ENCODE measurements at regions not wholly inside any gene's neighbourhood (a gene's known extent, or its start where the extent isn't known, plus 50 kb on each side); places are given as distances from the start of the nearest gene placed in this dataset.

DNA sequence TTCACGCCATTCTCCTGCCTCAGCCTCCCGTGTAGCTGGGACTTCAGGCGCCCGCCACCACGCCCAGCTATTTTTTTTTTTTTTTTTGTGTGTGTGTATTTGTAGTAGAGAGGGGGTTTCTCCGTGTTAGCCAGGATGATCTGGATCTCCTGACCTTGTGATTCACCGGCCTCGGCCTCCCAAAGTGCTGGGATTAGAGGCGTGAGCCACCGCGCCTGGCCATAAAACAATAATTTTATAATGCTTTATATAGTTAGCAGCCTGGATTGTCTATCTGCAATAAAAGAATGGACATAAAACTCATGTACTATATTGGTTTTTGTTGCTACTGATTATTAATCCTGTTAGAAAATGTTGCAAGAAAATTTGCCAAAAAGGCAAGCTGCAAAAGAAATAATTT lies 195.9 kb upstream of the BANK1 start:
- H3K9me3 Mint-ChIP-seq, result no peaks in the 10 kb centered on the region
- H3K4me3 Mint-ChIP-seq, result no peak overlapping the region
- no peaks in the 10 kb centered on the region for H3K36me3 Mint-ChIP-seq (ENCODE audit: insufficient read depth)
- no peak for ATAC-seq
- no peaks in the 10 kb centered on the region for H3K4me1 Mint-ChIP-seq (ENCODE audit: low read depth)
- DNase-seq, result no peak
- no peaks in the 10 kb centered on the region for H3K27me3 Mint-ChIP-seq (ENCODE audit: low read depth)

DNA sequence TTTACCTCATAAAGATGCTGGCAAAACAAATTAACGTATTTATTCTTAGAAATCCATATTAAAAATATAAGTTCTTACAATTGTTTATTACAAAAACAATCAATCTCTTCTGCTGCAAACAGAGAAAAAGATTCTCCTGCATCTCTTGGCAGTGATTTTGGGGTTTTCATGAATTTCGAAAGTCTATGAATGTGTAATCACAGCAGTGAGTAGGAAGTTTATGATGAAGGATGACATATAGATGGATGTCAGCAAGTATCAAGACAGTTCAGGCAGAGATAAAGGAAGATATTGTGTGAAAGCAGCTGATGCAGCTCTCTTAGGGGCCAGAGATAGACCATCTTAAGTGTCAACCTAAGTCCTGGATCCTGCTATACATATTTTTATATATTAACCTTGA lies 196.9 kb upstream of the BANK1 start:
- no peak overlapping the region for H3K4me3 Mint-ChIP-seq
- ATAC-seq, result no peak
- no peaks in the 10 kb centered on the region for H3K27me3 Mint-ChIP-seq (ENCODE audit: low read depth)

DNA sequence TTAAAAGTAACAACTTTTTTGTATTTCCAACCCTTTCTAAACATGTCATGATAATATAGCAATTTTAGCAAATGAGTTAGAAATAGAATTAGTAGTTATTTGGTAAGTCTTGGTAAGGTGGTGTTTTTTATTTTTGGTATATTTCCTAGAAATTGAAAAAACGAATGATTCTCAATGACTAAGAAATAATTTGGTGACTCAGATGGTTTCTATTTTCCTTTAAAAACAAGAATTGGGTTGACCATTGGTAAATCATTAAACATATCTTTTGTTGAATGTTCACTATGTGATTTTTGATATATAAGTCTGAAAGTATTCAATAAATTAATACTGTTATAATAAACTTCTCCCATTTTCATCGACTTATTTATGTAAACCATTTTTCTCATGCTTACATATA lies 206.2 kb upstream of the BANK1 start:
- DNase-seq (no peak), ATAC-seq (no peak)
- Mint-ChIP-seq H3K4me3 (no peak overlapping the region), H3K27me3 (ENCODE audit: low read depth) (peaks cover 2% of the 10 kb centered on the region), H3K9me3 (peaks cover 23% of the 10 kb centered on the region), H3K36me3 (ENCODE audit: insufficient read depth) (peaks cover 3% of the 10 kb centered on the region), H3K4me1 (ENCODE audit: low read depth) (no peaks in the 10 kb centered on the region)

More for the DNA sequence above, 196.9 kb upstream of the BANK1 start:
- no peaks in the 10 kb centered on the region for H3K36me3 Mint-ChIP-seq (ENCODE audit: insufficient read depth)
- H3K9me3 Mint-ChIP-seq, result no peaks in the 10 kb centered on the region
- DNase-seq, result no peak
- no peaks in the 10 kb centered on the region for H3K4me1 Mint-ChIP-seq (ENCODE audit: low read depth)

DNA sequence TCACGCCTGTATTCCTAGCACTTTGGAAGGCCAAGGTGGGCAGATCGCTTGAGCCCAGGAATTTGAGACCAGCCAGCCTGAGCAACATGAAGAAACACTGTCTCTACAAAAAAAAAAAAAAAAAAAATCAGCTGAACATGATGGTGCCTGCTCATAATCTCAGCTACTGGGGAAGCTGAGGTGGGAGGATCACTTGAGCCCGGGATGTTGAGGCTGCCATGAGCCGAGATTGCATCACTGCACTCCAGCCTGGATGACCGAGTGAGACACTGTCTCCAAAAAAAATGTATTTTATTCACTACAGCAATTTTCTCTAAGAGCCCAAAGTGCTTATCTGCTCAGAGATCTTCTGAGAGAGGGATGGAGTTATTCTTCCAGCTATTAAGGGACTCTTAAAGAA lies 215.8 kb upstream of the PPP3CA start:
- Mint-ChIP-seq H3K36me3 (ENCODE audit: insufficient read depth) (peaks cover 3% of the 10 kb centered on the region), H3K4me3 (no peak overlapping the region), H3K9me3 (peaks cover 14% of the 10 kb centered on the region), H3K4me1 (ENCODE audit: low read depth) (no peaks in the 10 kb centered on the region), H3K27me3 (ENCODE audit: low read depth) (peaks cover 6% of the 10 kb centered on the region)
- no peak for DNase-seq
- no peak for ATAC-seq

DNA sequence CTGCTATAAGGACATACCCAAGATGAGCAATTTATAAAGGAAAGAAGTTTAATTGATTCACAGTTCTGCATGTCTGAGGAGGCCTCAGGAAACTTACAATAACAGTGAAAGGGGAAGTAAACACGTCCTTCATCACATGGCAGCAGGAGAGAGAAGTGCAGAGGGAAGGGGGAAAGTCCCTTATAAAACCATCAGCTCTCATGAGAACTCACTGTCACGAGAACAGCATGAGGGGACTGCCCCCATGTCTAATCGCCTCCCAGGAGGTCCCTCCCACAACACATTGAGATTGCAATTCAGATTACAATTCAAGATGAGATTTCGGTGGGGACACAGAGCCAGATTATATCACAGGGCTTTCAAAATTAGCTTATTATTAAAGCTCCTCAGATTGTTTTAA lies 209.5 kb upstream of the PPP3CA start:
- no peak for DNase-seq
- Mint-ChIP-seq H3K9me3 (peaks cover 16% of the 10 kb centered on the region), H3K27me3 (ENCODE audit: low read depth) (peaks cover 10% of the 10 kb centered on the region), H3K36me3 (ENCODE audit: insufficient read depth) (no peaks in the 10 kb centered on the region), H3K4me3 (no peak overlapping the region), H3K4me1 (ENCODE audit: low read depth) (no peaks in the 10 kb centered on the region)
- ATAC-seq, result peak; percentile 78 to 89

DNA sequence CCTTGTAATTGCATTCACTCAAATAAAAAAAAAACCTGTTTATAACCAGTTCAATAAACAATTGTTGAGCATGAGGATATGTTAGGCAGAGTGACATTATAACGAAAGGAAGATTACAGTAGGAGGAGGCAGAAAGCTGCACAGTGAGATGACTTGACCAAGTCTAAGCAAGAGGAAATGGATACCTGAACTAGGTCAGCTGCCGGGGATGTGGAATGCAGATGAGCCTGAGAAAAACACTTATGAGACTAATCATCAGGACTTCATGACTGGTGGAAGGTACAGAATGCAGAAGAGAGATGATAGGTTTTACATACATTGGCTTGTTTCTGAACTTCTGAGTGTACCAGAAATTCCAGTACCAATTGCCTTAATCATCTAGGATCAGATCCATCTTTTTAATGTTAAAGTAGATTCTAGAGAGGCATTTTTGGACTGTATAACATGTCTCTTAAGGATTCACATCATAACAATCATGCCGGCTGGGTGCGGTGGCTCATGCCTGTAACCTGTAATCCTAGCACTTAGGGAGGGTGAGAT lies 208.1 kb upstream of the PPP3CA start:
- no peak for DNase-seq
- no peak for ATAC-seq
- Mint-ChIP-seq H3K9me3 (peaks cover 16% of the 10 kb centered on the region), H3K4me3 (no peak overlapping the region), H3K4me1 (ENCODE audit: low read depth) (no peaks in the 10 kb centered on the region), H3K27me3 (ENCODE audit: low read depth) (peaks cover 10% of the 10 kb centered on the region), H3K36me3 (ENCODE audit: insufficient read depth) (no peaks in the 10 kb centered on the region)

DNA sequence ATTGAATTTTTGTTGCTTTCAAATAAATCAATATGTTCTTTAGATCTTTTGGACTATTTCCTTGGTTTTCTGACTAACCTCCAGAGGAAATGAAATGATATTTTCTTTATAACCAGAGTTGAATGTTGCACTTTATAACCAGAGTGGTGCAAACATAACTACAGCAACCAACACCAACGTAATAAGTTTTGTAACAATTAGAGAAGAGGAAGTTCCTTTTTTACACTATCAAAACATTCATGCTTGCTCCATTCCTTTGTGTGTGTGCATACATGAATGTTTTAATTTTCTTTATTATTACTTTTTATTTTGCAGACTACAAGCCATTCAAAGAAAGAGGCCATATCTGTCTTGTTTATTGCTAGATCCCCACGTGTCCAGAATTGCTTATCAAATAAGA lies 193.0 kb upstream of the PPP3CA start:
- Mint-ChIP-seq H3K4me1 (ENCODE audit: low read depth) (no peaks in the 10 kb centered on the region), H3K9me3 (no peaks in the 10 kb centered on the region), H3K36me3 (ENCODE audit: insufficient read depth) (no peaks in the 10 kb centered on the region), H3K27me3 (ENCODE audit: low read depth) (peaks cover 14% of the 10 kb centered on the region), H3K4me3 (no peak overlapping the region)
- DNase-seq (no peak), ATAC-seq (no peak)

DNA sequence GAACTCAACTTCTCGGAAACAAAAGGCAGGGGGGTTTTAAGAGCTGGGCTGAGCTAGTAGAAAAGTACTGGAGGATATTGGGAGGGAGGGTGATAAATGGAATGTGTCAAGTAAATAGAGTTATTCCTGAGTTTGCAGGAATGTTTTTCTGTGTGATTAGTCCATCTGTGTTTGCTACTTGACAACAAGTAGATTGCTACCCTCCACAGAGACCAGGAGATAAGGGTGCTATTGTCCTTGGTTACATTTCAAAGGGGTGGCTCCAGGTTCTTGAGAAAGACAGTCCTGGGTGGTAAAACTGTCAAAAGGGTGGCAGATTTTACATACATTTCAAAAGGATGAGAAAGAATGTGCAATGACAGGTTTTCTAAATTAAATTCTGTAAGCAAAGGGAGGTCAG lies 181.2 kb upstream of the PPP3CA start:
- Mint-ChIP-seq H3K27me3 (ENCODE audit: low read depth) (peaks cover 35% of the 10 kb centered on the region), H3K9me3 (no peaks in the 10 kb centered on the region), H3K36me3 (ENCODE audit: insufficient read depth) (no peaks in the 10 kb centered on the region), H3K4me3 (no peak overlapping the region), H3K4me1 (ENCODE audit: low read depth) (peaks cover 15% of the 10 kb centered on the region)
- no peak for DNase-seq
- no peak for ATAC-seq

DNA sequence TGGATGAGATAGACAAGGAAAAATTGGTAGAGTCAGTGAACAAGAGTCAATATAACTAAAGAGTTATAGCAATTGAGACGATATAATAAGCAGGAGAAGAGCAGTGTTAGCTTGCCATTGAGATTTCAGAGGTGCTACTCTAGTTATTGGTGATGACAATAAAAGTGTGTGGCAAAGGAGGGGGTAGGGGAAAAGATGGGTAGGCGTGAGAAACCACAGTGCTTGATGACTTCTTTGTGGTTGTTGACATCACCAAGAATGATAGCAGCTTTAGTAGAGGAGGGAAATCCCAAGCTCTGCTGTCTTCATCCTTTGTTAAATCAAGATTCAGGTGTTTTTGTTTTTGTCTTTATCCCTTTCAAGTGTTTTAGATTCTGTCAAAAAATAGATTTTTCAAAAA lies 179.9 kb upstream of the PPP3CA start:
- Mint-ChIP-seq H3K27me3 (ENCODE audit: low read depth) (peaks cover 30% of the 10 kb centered on the region), H3K4me1 (ENCODE audit: low read depth) (peaks cover 15% of the 10 kb centered on the region), H3K4me3 (no peak overlapping the region), H3K9me3 (no peaks in the 10 kb centered on the region), H3K36me3 (ENCODE audit: insufficient read depth) (no peaks in the 10 kb centered on the region)
- DNase-seq, result peak; percentile 50
- peak; percentile 97 to 98 for ATAC-seq

DNA sequence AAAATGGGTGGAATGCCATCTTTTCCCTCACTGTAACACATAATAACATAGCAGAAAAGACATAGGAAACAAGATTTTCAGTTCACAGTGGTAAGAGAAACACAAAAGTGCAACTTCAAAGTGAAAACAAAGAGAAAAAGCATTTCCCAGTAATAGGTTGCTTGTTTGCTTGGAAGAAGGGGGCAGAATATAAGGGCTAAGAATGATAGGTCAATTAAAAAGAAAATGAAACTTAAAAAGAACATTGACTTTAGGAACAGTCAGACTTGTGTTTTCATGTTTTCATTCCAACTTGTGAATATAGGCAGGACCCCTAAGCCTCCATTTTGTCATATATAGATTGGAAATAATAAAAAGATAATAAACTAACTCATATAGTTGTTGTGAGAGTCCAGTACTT lies 168.2 kb upstream of the PPP3CA start:
- no peak overlapping the region for H3K4me3 Mint-ChIP-seq
- no peaks in the 10 kb centered on the region for H3K36me3 Mint-ChIP-seq (ENCODE audit: insufficient read depth)
- ATAC-seq, result no peak

DNA sequence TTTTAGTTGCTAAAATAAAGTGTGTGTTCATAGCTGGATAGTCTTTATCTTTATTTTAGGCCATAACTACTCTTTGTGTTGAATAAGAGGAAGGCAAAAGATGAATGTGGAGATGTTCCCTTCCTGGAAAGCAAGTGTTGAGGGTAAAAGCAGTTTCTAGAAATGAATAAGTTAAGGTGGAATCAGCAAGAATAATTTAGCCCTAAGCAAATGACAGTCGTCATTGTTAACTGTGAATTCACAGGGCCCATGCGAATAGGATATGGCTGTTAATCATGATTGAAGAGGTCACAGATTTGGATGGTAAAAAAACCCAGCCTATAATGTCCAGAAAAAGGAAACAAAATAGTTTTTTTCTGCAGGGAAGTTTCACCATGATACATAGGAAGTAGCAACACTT lies 167.8 kb upstream of the PPP3CA start:
- peaks cover 21% of the 10 kb centered on the region for H3K27me3 Mint-ChIP-seq (ENCODE audit: low read depth)
- no peaks in the 10 kb centered on the region for H3K4me1 Mint-ChIP-seq (ENCODE audit: low read depth)
- H3K9me3 Mint-ChIP-seq, result no peaks in the 10 kb centered on the region
- no peak for DNase-seq
- no peak overlapping the region for H3K4me3 Mint-ChIP-seq
- ATAC-seq, result no peak
- H3K36me3 Mint-ChIP-seq (ENCODE audit: insufficient read depth), result no peaks in the 10 kb centered on the region

More for the DNA sequence above, 168.2 kb upstream of the PPP3CA start:
- H3K4me1 Mint-ChIP-seq (ENCODE audit: low read depth), result no peaks in the 10 kb centered on the region
- DNase-seq, result no peak
- peaks cover 25% of the 10 kb centered on the region for H3K27me3 Mint-ChIP-seq (ENCODE audit: low read depth)
- H3K9me3 Mint-ChIP-seq, result no peaks in the 10 kb centered on the region

DNA sequence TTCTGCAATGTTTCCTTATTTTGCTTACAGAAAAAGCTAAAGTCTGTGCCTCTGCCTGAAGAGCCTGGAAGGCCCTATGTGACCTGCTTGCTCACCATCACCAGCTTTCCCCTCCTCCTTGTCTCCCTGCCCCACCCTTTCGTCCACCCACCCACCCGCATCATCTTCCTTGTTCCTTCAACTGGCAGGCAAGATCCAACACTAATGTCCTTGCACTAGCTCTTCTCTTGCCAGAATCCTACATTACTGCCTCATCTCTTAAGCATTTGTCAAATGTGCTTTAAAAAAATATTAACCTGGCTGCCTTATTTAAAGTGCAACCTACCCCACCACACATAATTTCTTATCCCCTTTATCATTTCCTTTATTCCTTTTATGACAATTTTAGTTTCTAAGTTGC lies 165.1 kb upstream of the PPP3CA start:
- H3K27me3 Mint-ChIP-seq (ENCODE audit: low read depth), result peaks cover 17% of the 10 kb centered on the region
- DNase-seq (no peak), ATAC-seq (no peak)
- H3K4me3 Mint-ChIP-seq, result no peak overlapping the region
- no peaks in the 10 kb centered on the region for H3K4me1 Mint-ChIP-seq (ENCODE audit: low read depth)
- H3K9me3 Mint-ChIP-seq, result no peaks in the 10 kb centered on the region
- H3K36me3 Mint-ChIP-seq (ENCODE audit: insufficient read depth), result no peaks in the 10 kb centered on the region

DNA sequence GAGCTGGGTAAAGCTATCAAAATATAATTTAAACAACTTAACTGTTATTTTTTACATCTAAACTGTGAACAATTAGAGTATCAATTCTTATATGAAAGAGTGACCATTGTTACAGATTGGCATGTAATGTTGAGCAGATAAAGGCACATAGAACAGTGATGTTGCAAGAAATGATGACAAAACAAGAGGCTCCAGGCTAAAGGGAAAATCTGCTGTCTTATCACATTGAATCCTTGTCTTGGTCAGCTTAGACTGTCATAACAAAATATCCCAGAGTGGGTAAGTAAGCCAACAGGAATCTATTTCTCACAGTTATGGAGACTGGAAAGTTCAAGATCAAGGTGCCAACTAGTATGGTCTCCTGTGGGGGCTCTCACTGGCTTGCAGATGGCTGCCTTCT lies 154.1 kb upstream of the PPP3CA start:
- H3K27me3 Mint-ChIP-seq (ENCODE audit: low read depth), result peaks cover 3% of the 10 kb centered on the region
- H3K9me3 Mint-ChIP-seq, result no peaks in the 10 kb centered on the region
- peaks cover 1% of the 10 kb centered on the region for H3K36me3 Mint-ChIP-seq (ENCODE audit: insufficient read depth)
- ATAC-seq (no peak), DNase-seq (no peak)
- H3K4me1 Mint-ChIP-seq (ENCODE audit: low read depth), result peaks cover 3% of the 10 kb centered on the region
- no peak overlapping the region for H3K4me3 Mint-ChIP-seq

DNA sequence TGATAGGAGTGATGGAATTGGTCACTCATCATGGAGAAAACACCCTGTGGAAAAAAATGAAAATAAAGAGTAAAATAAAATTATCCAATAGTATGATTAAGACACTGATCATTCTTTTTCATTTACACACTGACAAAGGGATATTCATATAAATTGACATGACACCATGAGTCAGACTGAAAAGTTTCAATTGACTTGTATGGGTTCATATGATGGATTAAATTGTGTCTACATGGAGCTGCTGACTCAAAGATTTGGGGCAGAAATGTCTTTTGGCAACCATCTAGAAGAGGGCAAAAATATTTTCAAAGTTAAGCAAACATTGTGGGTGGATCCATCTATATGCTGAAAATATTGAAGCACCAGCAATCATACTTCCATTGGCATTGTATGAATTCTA lies 153.4 kb upstream of the PPP3CA start:
- Mint-ChIP-seq H3K9me3 (no peaks in the 10 kb centered on the region), H3K4me1 (ENCODE audit: low read depth) (peaks cover 3% of the 10 kb centered on the region), H3K36me3 (ENCODE audit: insufficient read depth) (peaks cover 1% of the 10 kb centered on the region), H3K27me3 (ENCODE audit: low read depth) (peaks cover 3% of the 10 kb centered on the region), H3K4me3 (no peak overlapping the region)
- ATAC-seq, result peak; percentile 34 to 50
- no peak for DNase-seq

DNA sequence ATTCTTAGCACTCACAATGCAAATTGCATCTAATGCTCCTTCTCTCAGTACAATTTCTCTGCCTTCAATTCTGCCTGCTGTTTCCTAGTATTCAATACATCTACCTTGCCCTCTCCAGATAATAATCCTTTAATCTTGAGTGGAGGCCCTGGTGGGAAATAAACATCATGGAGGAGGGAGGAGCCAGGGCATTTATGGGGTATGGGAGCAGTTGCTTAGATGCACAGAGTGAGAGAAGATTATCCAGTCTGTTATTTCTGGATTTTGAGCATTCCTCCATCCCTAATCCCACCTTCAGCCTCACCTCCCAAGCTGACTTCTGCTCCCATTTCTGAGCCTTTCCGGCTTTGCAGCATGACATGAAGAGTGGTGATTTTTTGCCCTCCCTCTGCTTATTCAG lies 127.9 kb upstream of the PPP3CA start:
- Mint-ChIP-seq H3K4me3 (no peak overlapping the region), H3K27me3 (ENCODE audit: low read depth) (peaks cover 2% of the 10 kb centered on the region), H3K9me3 (no peaks in the 10 kb centered on the region), H3K4me1 (ENCODE audit: low read depth) (no peaks in the 10 kb centered on the region), H3K36me3 (ENCODE audit: insufficient read depth) (no peaks in the 10 kb centered on the region)
- no peak for DNase-seq
- no peak for ATAC-seq

DNA sequence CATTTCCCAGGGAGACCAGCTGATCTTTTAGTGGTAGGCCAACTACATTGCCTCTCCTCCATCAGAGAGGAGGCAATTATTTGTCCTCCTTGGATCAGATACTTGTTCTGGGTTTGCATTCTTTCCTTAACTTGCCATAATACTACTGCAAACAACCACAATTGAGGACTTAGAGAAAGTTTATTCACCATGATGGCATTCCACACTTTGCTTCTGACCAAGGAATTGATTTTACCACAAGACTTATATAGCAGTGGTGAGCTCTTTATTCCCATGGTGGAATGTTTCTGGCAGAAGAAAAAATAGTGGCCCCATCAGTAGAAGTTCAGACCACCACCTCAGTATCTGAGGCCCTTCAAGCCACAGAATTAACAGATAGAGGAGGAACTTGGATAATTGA lies 123.9 kb upstream of the PPP3CA start:
- no peak overlapping the region for H3K4me3 Mint-ChIP-seq
- no peak for DNase-seq
- H3K36me3 Mint-ChIP-seq (ENCODE audit: insufficient read depth), result no peaks in the 10 kb centered on the region
- ATAC-seq, result no peak
- peaks cover 8% of the 10 kb centered on the region for H3K27me3 Mint-ChIP-seq (ENCODE audit: low read depth)
- H3K4me1 Mint-ChIP-seq (ENCODE audit: low read depth), result no peaks in the 10 kb centered on the region
- H3K9me3 Mint-ChIP-seq, result no peaks in the 10 kb centered on the region
